Esophagus squamous epithelium (tissue), 4 donors: ENCODE measurements at regions not wholly inside any gene's neighbourhood (a gene's known extent, or its start where the extent isn't known, plus 50 kb on each side); places are given as distances from the start of the nearest gene placed in this dataset.

ENCODE experiments used
- POLR2A ChIP-seq, 4 donors: fragments of 450-650 bp; IDR thresholded peaks; one replicate each; pipeline ENCODE4 v1.6.1; 2017; ENCODE audit warnings: antibody characterized with exemption in 4 of 4, mild to moderate bottlenecking in 4 of 4, moderate library complexity in 3 of 4
- TF ChIP-seq, protein P1 (sequence below), 6 experiments: fragments of 450-650 bp in 4 of 6; fragments of 200-600 bp in 2 of 6; sonication (generic) in 2 of 6; IDR thresholded peaks; one replicate each; pipeline ENCODE4 v1.5.1; 2016 to 2019; ENCODE audit warnings: antibody characterized with exemption in 6 of 6, mild to moderate bottlenecking in 4 of 6, moderate library complexity in 4 of 6

GRCh38 chr4:11507920-11508319 is 79.2 kb upstream of the HS3ST1 start:
- TF ChIP-seq POLR2A (IDR thresholded peaks at IDR 0.05), result no peak
- TF ChIP-seq, protein P1, sequence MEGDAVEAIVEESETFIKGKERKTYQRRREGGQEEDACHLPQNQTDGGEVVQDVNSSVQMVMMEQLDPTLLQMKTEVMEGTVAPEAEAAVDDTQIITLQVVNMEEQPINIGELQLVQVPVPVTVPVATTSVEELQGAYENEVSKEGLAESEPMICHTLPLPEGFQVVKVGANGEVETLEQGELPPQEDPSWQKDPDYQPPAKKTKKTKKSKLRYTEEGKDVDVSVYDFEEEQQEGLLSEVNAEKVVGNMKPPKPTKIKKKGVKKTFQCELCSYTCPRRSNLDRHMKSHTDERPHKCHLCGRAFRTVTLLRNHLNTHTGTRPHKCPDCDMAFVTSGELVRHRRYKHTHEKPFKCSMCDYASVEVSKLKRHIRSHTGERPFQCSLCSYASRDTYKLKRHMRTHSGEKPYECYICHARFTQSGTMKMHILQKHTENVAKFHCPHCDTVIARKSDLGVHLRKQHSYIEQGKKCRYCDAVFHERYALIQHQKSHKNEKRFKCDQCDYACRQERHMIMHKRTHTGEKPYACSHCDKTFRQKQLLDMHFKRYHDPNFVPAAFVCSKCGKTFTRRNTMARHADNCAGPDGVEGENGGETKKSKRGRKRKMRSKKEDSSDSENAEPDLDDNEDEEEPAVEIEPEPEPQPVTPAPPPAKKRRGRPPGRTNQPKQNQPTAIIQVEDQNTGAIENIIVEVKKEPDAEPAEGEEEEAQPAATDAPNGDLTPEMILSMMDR (IDR thresholded peaks at IDR 0.05), result no peak
